ENCODE measurements at regions not wholly inside any gene's neighbourhood (a gene's known extent, or its start where the extent isn't known, plus 50 kb on each side); places are given as distances from the start of the nearest gene placed in this dataset.

DNA sequence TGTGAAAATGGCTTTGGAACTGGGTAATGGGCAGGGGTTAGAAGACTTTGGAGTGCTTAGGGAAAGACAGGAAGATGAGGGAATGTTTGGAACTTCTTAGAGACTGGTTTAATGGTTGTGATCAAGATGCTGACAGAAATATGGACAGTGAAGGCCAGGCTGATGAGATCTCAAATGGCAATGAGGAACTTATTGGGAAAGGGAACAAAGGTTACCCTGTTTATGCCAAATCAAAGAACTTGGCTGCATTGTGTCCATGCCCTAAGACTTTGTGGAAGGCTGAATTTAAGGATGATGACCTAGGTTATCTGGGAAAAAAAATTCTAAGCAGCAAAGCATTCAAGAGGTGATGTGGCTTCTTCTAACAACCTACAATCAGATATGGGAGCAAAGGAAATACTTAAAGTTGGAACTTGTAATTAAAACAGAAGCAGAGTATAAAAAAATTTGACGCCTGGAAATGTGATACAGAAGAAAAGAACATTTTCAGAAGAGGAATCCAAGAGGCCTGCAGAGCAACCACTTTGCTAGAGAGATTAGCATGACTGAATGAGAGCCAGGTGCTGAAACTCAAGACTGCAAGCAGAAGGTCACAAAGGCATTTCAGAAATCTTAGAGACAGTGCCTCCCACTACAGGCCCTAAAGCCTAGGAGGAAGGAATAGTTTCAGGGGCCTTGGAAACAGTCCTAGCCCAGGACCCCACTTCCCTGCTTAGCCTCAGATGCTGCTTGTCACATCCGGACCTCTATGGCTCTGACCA, 65.6 kb upstream of the FLRT2 start:
- Histone ChIP-seq H3K9me3 (no peaks in the 10 kb centered on the region), H3K27me3 (no peaks in the 10 kb centered on the region), H3K36me3 (no peaks in the 10 kb centered on the region), H3K4me3 (no peak overlapping the region), H3K4me1 (no peaks in the 10 kb centered on the region), H3K27ac (no peak overlapping the region)
- intact Hi-C loops (cut with DNase I) = no loop called here
- WGBS, 2 donors = 92 to 97% methylated on average over 2 of the region's 2 CpGs
- DNase-seq = no peak
- no peak for TF ChIP-seq POLR2A (IDR thresholded peaks at IDR 0.05)
- TF ChIP-seq EP300 (IDR thresholded peaks at IDR 0.05) = no peak
- no peak for TF ChIP-seq POLR2AphosphoS5 (IDR thresholded peaks at IDR 0.05)
- no peak for TF ChIP-seq CTCF (IDR thresholded peaks at IDR 0.05)

DNA sequence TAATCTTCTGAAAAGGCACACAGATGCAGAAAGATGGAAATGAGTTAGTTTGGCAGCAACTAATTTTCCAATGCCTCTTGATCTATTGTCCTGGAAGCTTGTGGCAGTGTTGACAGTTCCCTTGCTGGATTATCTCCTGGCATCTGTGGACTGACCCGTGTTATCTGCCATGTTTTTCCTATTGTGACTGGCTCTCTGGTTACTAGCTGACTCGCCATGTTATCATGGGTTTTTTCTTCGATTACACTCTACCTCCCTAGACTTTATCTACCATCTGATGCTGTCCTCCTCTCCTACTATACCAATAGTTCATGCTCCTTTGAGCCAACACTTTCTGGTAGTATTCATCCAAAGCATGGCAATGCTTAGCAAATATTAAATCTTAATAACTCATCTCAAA, 63.3 kb upstream of the FLRT2 start:
- H3K27ac ChIP-seq = no peak overlapping the region
- no peak for TF ChIP-seq EP300 (IDR thresholded peaks at IDR 0.05)
- no peak for TF ChIP-seq POLR2AphosphoS5 (IDR thresholded peaks at IDR 0.05)
- TF ChIP-seq CTCF (IDR thresholded peaks at IDR 0.05) = no peak
- TF ChIP-seq POLR2A (IDR thresholded peaks at IDR 0.05) = no peak
- 83 to 89% methylated on average over 3 of the region's 3 CpGs for WGBS, 2 donors
- H3K4me1 ChIP-seq = peaks cover 0 to 1% (median 0%) of the 10 kb centered on the region in 4 donors
- H3K36me3 ChIP-seq = no peaks in the 10 kb centered on the region
- intact Hi-C loops (cut with DNase I) = no loop called here
- DNase-seq = no peak
- H3K4me3 ChIP-seq = no peak overlapping the region
- H3K27me3 ChIP-seq = no peaks in the 10 kb centered on the region
- no peaks in the 10 kb centered on the region for H3K9me3 ChIP-seq

DNA sequence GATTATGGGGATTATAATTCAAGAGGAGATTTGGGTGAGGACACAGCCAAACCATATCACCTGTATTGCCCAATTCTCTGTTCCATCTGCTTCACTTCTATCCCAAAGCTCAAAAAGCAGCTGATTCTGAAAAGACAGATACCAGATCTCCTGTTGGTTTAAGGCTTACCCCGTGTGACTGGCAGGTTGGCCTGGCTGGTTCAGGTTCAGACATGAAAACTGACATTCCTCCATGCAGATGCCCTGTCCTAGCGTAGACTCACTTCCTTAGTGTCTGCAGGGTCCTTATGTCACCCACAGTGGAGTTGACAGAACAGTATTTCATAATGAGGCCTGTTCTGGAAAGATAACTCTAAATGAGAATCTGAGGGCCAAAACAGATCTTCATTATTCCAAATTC, 61.1 kb upstream of the FLRT2 start:
- TF ChIP-seq CTCF (IDR thresholded peaks at IDR 0.05) = no peak
- Histone ChIP-seq H3K36me3 (no peaks in the 10 kb centered on the region), H3K9me3 (no peaks in the 10 kb centered on the region), H3K4me1 (peaks cover 0 to 2% (median 0%) of the 10 kb centered on the region in 4 donors), H3K4me3 (no peak overlapping the region), H3K27ac (no peak overlapping the region), H3K27me3 (no peaks in the 10 kb centered on the region)
- no peak for DNase-seq
- 39 to 58% methylated on average over 2 of the region's 2 CpGs for WGBS, 2 donors
- intact Hi-C loops (cut with DNase I) = no loop called here

GRCh38 chr14:85471156-85471555, 58.8 kb upstream of the FLRT2 start:
- Histone ChIP-seq H3K36me3 (no peaks in the 10 kb centered on the region), H3K9me3 (no peaks in the 10 kb centered on the region), H3K27ac (no peak overlapping the region), H3K27me3 (no peaks in the 10 kb centered on the region), H3K4me1 (peaks cover 0 to 2% (median 0%) of the 10 kb centered on the region in 4 donors), H3K4me3 (no peak overlapping the region)
- intact Hi-C loops (cut with DNase I) = no loop called here
- TF ChIP-seq CTCF (IDR thresholded peaks at IDR 0.05) (no peak), EP300 (IDR thresholded peaks at IDR 0.05) (no peak), POLR2AphosphoS5 (IDR thresholded peaks at IDR 0.05) (no peak), POLR2A (IDR thresholded peaks at IDR 0.05) (no peak)
- no peak for DNase-seq

- H3K4me1 ChIP-seq = peaks cover 0 to 2% (median 0%) of the 10 kb centered on the region in 4 donors
- TF ChIP-seq POLR2AphosphoS5 (IDR thresholded peaks at IDR 0.05) = no peak
- no peak overlapping the region for H3K4me3 ChIP-seq
- no peaks in the 10 kb centered on the region for H3K36me3 ChIP-seq
- DNase-seq = no peak
- WGBS, 2 donors = 30 to 47% methylated on average over 4 of the region's 4 CpGs
- H3K9me3 ChIP-seq = no peaks in the 10 kb centered on the region
- no peak overlapping the region for H3K27ac ChIP-seq
- intact Hi-C loops (cut with DNase I) = no loop called here
- H3K27me3 ChIP-seq = no peaks in the 10 kb centered on the region
These were observed 58.2 kb upstream of the FLRT2 start for GRCh38 chr14:85471744-85472143.

Measured in sigmoid colon (tissue), 6 donors.